GDM1 (cell line): ENCODE measurements at regions not wholly inside any gene's neighbourhood (a gene's known extent, or its start where the extent isn't known, plus 50 kb on each side); places are given as distances from the start of the nearest gene placed in this dataset.

Experiments
- DNase-seq: peaks from one replicate; lab custom pipeline; 2025; lab: John Stamatoyannopoulos, UW

GRCh38 chr2:153105829-153106578 lies 372.6 kb downstream of the RPRM start:
- DNase-seq: no peak

- no peak for DNase-seq
Measured at GRCh38 chr2:153101187-153101586, 377.4 kb downstream of the RPRM start.

DNA sequence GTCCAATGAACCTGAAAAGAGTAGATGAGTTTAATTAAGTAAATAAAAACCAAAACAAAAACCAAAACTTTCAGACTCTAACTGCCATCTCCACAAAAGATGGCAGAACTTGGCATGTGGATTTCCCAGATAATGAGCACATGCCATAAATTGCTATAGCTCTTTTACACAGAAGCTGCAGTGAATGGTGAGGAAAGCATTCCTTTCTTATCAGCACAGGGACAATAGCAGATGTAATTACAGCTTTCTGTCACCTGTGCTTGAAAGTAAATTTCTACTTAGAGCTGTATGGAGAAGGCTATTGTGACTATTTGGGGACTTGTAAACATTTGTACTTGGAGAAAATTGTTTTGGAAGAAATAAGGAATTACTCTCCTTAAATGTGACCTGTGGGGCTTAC lies 378.4 kb downstream of the RPRM start:
- DNase-seq: no peak

- DNase-seq: no peak
Measured at GRCh38 chr2:153098073-153098472, 379.7 kb downstream of the ARL6IP6 start.

DNA sequence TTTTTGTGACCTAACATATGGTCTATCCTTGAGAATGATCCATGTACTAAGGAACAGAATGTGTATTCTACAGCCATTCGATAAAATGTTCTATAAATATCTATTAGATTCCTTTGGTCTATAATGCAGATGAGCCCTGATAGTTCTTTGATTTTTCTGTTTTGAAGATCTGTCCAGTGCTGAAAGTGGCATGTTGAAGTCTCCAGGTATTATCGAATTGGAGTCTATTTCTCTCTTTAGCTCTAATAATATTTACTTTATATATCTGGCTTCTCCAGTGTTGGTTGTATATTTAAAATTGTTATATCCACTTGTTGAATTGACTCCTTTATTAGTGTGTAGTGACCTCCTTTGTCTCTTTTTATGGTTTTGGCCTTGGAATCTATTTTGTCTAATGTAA lies 377.9 kb downstream of the ARL6IP6 start:
- no peak for DNase-seq

GRCh38 chr2:153091344-153091743 lies 372.9 kb downstream of the ARL6IP6 start:
- no peak for DNase-seq

GRCh38 chr2:153079315-153079714 lies 360.9 kb downstream of the ARL6IP6 start:
- DNase-seq: no peak

- no peak for DNase-seq
Measured at GRCh38 chr2:153077311-153077710, 358.9 kb downstream of the ARL6IP6 start.

GRCh38 chr2:153074207-153074606 lies 355.8 kb downstream of the ARL6IP6 start:
- DNase-seq: no peak

GRCh38 chr2:153072813-153073212 lies 354.4 kb downstream of the ARL6IP6 start:
- no peak for DNase-seq

DNA sequence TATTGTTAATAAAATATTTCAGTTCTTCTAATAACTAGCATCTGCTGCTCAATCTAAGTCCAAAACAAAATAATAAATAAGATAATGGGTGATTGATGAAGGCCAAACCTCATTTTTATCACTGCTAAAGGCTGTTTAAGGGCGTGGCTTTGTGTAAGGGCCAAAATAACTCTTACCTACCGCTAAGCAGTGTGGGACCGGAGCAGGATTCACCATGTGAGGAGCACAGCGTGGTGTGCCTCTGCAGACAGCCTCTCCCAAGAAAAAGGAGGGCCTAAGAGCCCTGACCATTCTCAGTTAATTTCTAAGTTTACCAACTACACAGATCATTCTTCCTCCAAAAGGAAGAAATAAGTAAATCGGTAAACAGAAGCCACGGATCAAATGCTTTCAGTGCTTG lies 353.7 kb downstream of the ARL6IP6 start:
- no peak for DNase-seq

DNA sequence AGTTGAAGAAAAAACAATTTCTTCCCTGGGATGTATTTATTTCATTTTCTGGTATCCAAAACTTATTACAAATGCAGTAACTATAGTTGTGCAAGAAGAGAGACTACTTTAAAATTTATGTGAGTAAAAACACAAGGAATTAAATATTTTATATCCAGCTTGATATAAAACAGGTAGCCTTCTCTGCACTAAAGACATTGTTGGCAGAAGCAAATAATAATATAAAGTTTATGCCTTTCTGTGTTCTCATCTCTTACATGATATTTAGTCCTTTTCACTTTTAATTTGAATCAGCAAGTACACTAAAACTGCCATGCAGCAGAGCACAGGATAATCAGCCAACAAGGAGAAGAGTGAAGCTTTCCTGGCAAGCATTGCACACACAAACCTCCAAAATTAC lies 352.7 kb downstream of the ARL6IP6 start:
- DNase-seq: no peak

GRCh38 chr2:153068915-153069314 lies 350.5 kb downstream of the ARL6IP6 start:
- DNase-seq: no peak

DNA sequence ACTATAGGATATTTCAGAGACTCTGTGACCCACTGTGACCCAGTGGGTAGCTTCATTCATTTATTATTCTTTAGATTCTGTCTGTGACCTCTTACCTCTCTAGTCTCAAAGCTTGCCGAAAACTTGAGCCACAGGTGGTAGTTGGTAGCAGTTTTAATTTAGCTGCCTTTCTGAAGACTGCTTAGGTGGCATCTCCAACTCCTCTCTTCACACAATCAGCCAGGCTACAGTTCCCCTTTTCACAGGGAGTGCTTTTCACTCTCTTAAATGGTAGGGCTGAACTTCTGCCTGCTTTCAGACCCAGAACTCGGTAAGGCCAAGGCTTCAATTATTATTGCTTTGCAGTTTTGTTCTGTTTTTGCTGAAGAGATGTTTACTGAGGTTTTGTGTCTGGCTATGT lies 349.6 kb downstream of the ARL6IP6 start:
- no peak for DNase-seq

- DNase-seq: no peak
Measured at GRCh38 chr2:153059338-153060052, 341.1 kb downstream of the ARL6IP6 start.

DNA sequence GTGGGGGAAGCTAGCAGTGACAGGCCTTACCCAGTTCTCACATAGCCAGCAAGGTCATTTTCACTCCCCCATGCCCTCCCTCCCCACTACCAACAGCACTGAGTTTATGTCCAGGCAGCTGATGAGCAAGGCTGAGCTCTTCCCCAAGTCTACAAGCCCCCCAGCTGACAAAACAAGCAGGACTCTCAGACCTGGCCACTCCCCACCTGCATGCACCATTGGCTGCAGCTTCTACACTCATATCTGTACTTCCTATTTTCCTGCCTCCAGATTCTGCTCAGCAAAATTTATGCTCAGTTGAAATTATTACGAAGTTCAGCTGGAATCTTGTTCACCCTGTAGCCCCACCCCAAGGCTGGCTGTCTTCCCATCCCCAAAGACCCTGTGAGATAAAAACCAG lies 339.3 kb downstream of the ARL6IP6 start:
- DNase-seq: no peak

GRCh38 chr2:153055182-153055581 lies 336.8 kb downstream of the ARL6IP6 start:
- no peak for DNase-seq

GRCh38 chr2:153052807-153053559 lies 334.6 kb downstream of the ARL6IP6 start:
- DNase-seq: no peak

DNA sequence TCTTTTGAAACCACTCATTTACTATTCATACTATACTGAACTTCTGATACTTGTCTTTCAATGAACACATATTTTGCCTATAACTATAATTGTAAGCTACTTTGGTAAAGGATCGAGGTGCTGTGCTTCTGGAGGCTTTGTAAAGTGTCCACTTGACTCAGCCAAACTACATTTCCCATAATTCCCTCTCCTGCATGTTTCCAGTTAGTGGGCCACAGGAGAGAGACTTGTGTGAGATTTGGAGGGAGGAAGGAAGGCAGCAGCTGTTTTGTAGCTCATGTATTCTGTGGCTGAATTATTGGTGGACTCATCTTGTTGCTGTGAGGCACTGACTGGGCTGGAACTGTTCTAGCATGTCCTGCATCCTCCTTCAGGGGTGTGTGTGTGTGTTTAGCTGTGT lies 328.8 kb downstream of the ARL6IP6 start:
- DNase-seq: no peak

GRCh38 chr2:153043385-153043784 lies 325.0 kb downstream of the ARL6IP6 start:
- no peak for DNase-seq

- DNase-seq: no peak
Measured at GRCh38 chr2:153028626-153029025, 310.2 kb downstream of the ARL6IP6 start.

DNA sequence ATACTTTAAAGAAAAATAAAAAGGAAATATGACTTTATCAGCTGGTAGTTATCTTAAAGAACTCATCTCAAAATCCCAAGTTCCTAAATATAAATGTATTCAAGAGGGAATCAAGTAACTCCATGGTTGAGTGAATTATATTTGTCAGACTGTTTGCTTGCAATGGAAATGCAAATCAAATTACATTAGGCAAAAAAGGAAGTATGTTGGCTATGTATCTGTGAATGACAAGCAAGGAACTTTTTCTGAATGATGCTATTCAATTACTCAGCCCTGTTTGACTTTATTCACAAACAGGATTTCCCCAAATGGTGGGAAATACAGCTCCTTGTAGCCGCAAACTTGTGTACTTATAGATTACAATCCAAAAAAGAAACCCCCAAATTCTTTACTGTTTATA lies 309.1 kb downstream of the ARL6IP6 start:
- no peak for DNase-seq

DNA sequence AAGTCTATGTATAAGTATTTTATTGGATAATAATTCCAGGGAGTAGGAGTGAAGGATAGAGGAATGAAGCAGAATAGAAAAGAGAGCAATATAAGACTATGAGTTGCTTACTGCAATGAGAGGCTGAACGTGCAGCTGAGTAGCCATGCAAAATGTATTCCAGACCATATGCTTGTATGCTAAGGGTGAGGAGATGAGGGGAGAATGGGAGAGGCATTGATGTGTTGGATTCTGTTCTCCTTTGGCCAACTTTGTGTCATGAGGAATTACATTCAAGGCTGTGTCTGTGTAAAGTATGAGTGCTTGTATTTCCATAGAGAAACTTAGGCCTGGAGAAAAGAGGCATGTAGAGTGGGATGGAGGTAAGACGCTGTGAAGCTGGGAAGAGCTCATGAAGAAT lies 301.8 kb downstream of the ARL6IP6 start:
- no peak for DNase-seq
